ENCODE measurements at regions not wholly inside any gene's neighbourhood (a gene's known extent, or its start where the extent isn't known, plus 50 kb on each side); places are given as distances from the start of the nearest gene placed in this dataset.

DNA sequence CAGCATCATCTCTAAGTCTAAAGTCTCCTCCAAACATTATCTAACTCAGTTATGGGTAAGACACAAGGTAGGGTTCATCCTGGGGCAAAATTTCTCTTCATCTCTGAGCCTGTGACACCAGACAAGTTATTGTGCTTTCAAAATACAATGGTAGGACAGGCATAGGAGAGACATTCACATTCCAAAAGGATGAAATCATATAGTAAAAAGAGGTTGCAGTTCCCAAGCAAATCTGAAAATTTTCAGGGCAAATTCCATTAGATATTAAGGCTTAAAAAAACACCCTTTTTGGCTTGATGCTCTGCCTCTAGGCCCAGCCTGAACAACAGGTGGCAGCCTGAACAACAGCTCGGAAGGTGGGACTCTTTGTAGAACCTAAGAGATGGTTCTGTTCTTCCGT, 448.3 kb upstream of the SLIT2 start:
- no peaks in the 10 kb centered on the region for H3K27me3 ChIP-seq
- no peaks in the 10 kb centered on the region for H3K36me3 ChIP-seq (replicated peaks in 1 of 2; ENCODE audit: insufficient read depth in 1 of 2, low read depth in 2 of 2)
- no peak overlapping the region for H3K4me3 ChIP-seq
- 44 to 50% methylated on average over 2 of the region's 2 CpGs for WGBS, 2 donors
- TF ChIP-seq POLR2A (IDR thresholded peaks at IDR 0.05) = no peak
- TF ChIP-seq, protein P1, sequence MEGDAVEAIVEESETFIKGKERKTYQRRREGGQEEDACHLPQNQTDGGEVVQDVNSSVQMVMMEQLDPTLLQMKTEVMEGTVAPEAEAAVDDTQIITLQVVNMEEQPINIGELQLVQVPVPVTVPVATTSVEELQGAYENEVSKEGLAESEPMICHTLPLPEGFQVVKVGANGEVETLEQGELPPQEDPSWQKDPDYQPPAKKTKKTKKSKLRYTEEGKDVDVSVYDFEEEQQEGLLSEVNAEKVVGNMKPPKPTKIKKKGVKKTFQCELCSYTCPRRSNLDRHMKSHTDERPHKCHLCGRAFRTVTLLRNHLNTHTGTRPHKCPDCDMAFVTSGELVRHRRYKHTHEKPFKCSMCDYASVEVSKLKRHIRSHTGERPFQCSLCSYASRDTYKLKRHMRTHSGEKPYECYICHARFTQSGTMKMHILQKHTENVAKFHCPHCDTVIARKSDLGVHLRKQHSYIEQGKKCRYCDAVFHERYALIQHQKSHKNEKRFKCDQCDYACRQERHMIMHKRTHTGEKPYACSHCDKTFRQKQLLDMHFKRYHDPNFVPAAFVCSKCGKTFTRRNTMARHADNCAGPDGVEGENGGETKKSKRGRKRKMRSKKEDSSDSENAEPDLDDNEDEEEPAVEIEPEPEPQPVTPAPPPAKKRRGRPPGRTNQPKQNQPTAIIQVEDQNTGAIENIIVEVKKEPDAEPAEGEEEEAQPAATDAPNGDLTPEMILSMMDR (IDR thresholded peaks at IDR 0.05) = no peak
- H3K9me3 ChIP-seq = no peaks in the 10 kb centered on the region
- intact Hi-C loops (cut with DNase I) = no loop called here
- H3K27ac ChIP-seq = no peak overlapping the region
- ATAC-seq (no peak), DNase-seq (no peak)
- no peaks in the 10 kb centered on the region for H3K4me1 ChIP-seq

DNA sequence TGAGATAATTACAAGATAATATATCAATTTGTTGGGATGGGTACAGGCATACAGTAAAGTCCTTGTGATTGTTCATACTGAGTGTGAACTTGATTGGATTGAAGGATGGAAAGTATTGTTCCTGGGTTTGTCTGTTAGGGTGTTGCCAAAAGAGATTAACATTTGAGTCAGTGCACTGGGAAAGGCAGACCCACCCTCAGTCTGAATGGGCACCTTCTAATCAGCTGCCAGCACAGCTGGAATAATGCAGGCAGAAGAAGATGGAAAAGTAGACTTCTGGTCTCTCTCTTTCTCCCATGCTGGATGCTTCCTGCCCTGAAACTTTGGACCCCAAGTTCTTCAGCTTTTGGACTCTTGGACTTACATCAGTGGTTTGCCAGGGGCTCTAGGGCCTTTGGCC, 457.9 kb upstream of the SLIT2 start:
- Histone ChIP-seq H3K27me3 (no peaks in the 10 kb centered on the region), H3K4me3 (no peak overlapping the region), H3K9me3 (no peaks in the 10 kb centered on the region), H3K4me1 (no peaks in the 10 kb centered on the region), H3K27ac (no peak overlapping the region), H3K36me3 (replicated peaks in 1 of 2; ENCODE audit: insufficient read depth in 1 of 2, low read depth in 2 of 2) (no peaks in the 10 kb centered on the region)
- TF ChIP-seq, protein P1 (IDR thresholded peaks at IDR 0.05) = no peak
- DNase-seq = no peak
- intact Hi-C loops (cut with DNase I) = no loop called here
- no peak for ATAC-seq

GRCh38 chr4:19791422-19792123, 460.1 kb upstream of the SLIT2 start:
- no peak overlapping the region for H3K27ac ChIP-seq
- H3K4me1 ChIP-seq = no peaks in the 10 kb centered on the region
- H3K36me3 ChIP-seq (replicated peaks in 1 of 2; ENCODE audit: insufficient read depth in 1 of 2, low read depth in 2 of 2) = no peaks in the 10 kb centered on the region
- DNase-seq (no peak), ATAC-seq (no peak)
- no peaks in the 10 kb centered on the region for H3K9me3 ChIP-seq
- WGBS, 2 donors = 48 to 60% methylated on average over 5 of the region's 5 CpGs
- no peaks in the 10 kb centered on the region for H3K27me3 ChIP-seq
- intact Hi-C loops (cut with DNase I) = no loop called here
- TF ChIP-seq, protein P1 (IDR thresholded peaks at IDR 0.05) = no peak
- TF ChIP-seq POLR2A (IDR thresholded peaks at IDR 0.05) = no peak
- no peak overlapping the region for H3K4me3 ChIP-seq

- intact Hi-C loops (cut with DNase I) = no loop called here
- Histone ChIP-seq H3K36me3 (replicated peaks in 1 of 2; ENCODE audit: insufficient read depth in 1 of 2, low read depth in 2 of 2) (no peaks in the 10 kb centered on the region), H3K27me3 (no peaks in the 10 kb centered on the region), H3K4me3 (no peak overlapping the region), H3K4me1 (no peaks in the 10 kb centered on the region), H3K27ac (no peak overlapping the region), H3K9me3 (peaks cover 0 to 10% (median 0%) of the 10 kb centered on the region in 3 donors)
- no peak for TF ChIP-seq POLR2A (IDR thresholded peaks at IDR 0.05)
- TF ChIP-seq, protein P1 (IDR thresholded peaks at IDR 0.05) = no peak
- 18 to 43% methylated on average over 1 of the region's 1 CpG for WGBS, 2 donors
- DNase-seq (no peak), ATAC-seq (no peak)
These were observed 465.1 kb upstream of the SLIT2 start for GRCh38 chr4:19786616-19787015.

- no peak for DNase-seq
- Histone ChIP-seq H3K27ac (no peak overlapping the region), H3K4me1 (no peaks in the 10 kb centered on the region), H3K4me3 (no peak overlapping the region), H3K36me3 (replicated peaks in 1 of 2; ENCODE audit: insufficient read depth in 1 of 2, low read depth in 2 of 2) (no peaks in the 10 kb centered on the region), H3K9me3 (peaks cover 0 to 10% (median 0%) of the 10 kb centered on the region in 3 donors), H3K27me3 (no peaks in the 10 kb centered on the region)
- intact Hi-C loops (cut with DNase I) = no loop called here
- WGBS, 2 donors = 51% methylated on average over 4 of the region's 4 CpGs
- ATAC-seq = no peak
- TF ChIP-seq POLR2A (IDR thresholded peaks at IDR 0.05) = no peak
- TF ChIP-seq, protein P1 (IDR thresholded peaks at IDR 0.05) = no peak
These were observed 468.0 kb upstream of the SLIT2 start for GRCh38 chr4:19783667-19784223.
